GM12878 (cell line): ENCODE measurements at regions not wholly inside any gene's neighbourhood (a gene's known extent, or its start where the extent isn't known, plus 50 kb on each side); places are given as distances from the start of the nearest gene placed in this dataset.

ENCODE experiments used
- ATAC-seq: fragments of 200-7000 bp; cut with Tn5 transposase; 3 replicates; pipeline ENCODE4 v1.9.1; 2020; ENCODE audit warnings: mild to moderate bottlenecking, moderate library complexity
- BruUV-seq: library from RNA; stranded (reverse); fragments of 400-500 nt; replicated peaks from 2 replicates; lab custom pipeline; 2021; lab: Mats Ljungman, UMichigan
- CTCF ChIA-PET: fragments of 300-600 bp; sonication (Branson Sonifier 250); formaldehyde crosslinking; extraction: SDS; loops from one replicate; lab custom pipeline; 2021; ENCODE audit warnings: inconsistent platforms; lab: Yijun Ruan, JAX
- POLR2A ChIA-PET: fragments of 350-600 bp; formaldehyde crosslinking; extraction: SDS; loops from one replicate; lab custom pipeline; 2021; ENCODE audit warnings: inconsistent platforms; lab: Charles Lee
- RAD21 ChIA-PET: fragments of 300-600 bp; sonication (Branson Sonifier 250); formaldehyde crosslinking; loops from one replicate; lab custom pipeline; 2023; ENCODE audit warnings: antibody characterized with exemption; ENCODE audit not compliant: unreplicated experiment; lab: Charles Lee
- SMC1A ChIA-PET: fragments of 300-600 bp; sonication (Branson Sonifier 250); formaldehyde crosslinking; loops from one replicate; lab custom pipeline; 2023; ENCODE audit not compliant: unreplicated experiment, uncharacterized antibody; lab: Charles Lee
- DNase-seq: peaks from one replicate; pipeline ENCODE4 v3.0.0-alpha.2; 2011; ENCODE audit warnings: low read depth, low spot score
- FAIRE-seq: peaks from 3 replicates; lab custom pipeline; 2011; peaks lifted over from hg19 to GRCh38; lab: Jason Lieb, UNC
- H2AFZ ChIP-seq: 2 replicates; pipeline ENCODE4 v1.6.0; 2011; ENCODE audit warnings: low read depth, low read length, control low read depth; ENCODE audit not compliant: control insufficient read depth
- H3K27ac ChIP-seq: 2 replicates; pipeline ENCODE4 v1.5.1; 2011; ENCODE audit warnings: control low read depth; ENCODE audit not compliant: control insufficient read depth, insufficient read depth
- H3K27me3 ChIP-seq, 2 experiments: replicated peaks in 1 of 2; 2 replicates each; pipeline versions ENCODE4 v1.6.0 to v1.6.1; 2011; ENCODE audit warnings: low read length in 1 of 2; ENCODE audit not compliant: control insufficient read depth in 2 of 2, insufficient read depth in 2 of 2
- H3K36me3 ChIP-seq, 2 experiments: 2 replicates each; pipeline ENCODE4 v1.5.1; 2011; ENCODE audit warnings: low read length in 1 of 2; ENCODE audit not compliant: control insufficient read depth in 2 of 2, insufficient read depth in 2 of 2
- H3K4me1 ChIP-seq: 2 replicates; pipeline ENCODE4 v1.6.1; 2011; ENCODE audit warnings: mild to moderate bottlenecking, low read length, moderate library complexity, mixed read lengths; ENCODE audit not compliant: control insufficient read depth, insufficient read depth
- H3K4me2 ChIP-seq: 2 replicates; pipeline ENCODE4 v1.6.0; 2011; ENCODE audit warnings: control low read depth; ENCODE audit not compliant: control insufficient read depth, insufficient read depth
- H3K4me3 ChIP-seq: fragments of 200-600 bp; sonication (generic); 2 replicates; pipeline ENCODE4 v1.5.1; 2016
- H3K79me2 ChIP-seq: 2 replicates; pipeline ENCODE4 v1.6.0; 2011; ENCODE audit warnings: low read length; ENCODE audit not compliant: control insufficient read depth, insufficient read depth
- H3K9ac ChIP-seq: 2 replicates; pipeline ENCODE4 v1.8.0; 2011; ENCODE audit warnings: low read length, control low read depth, mixed read lengths; ENCODE audit not compliant: control insufficient read depth, insufficient read depth
- H3K9me3 ChIP-seq: replicated peaks from 3 replicates; pipeline ENCODE4 v1.5.1; 2011; ENCODE audit warnings: mild to moderate bottlenecking, low read length; ENCODE audit not compliant: control insufficient read depth, insufficient read depth
- H4K20me1 ChIP-seq: 2 replicates; pipeline ENCODE4 v1.6.0; 2011; ENCODE audit not compliant: control insufficient read depth, insufficient read depth
- CHD1 ChIP-seq: IDR thresholded peaks from 2 replicates; pipeline ENCODE4 v1.6.1; 2012; ENCODE audit warnings: low read depth, low read length, improper control_type of control experiment
- MEF2B ChIP-seq: fragments of 450-650 bp; IDR thresholded peaks from 2 replicates; pipeline ENCODE4 v1.6.1; 2018; ENCODE audit warnings: mild to moderate bottlenecking, moderate library complexity; ENCODE audit not compliant: partially characterized antibody, poor library complexity, severe bottlenecking
- PML ChIP-seq: IDR thresholded peaks from 2 replicates; pipeline ENCODE4 v1.6.1; 2012; ENCODE audit warnings: low read length, inconsistent platforms
- WGBS: methylation state at CpG from one replicate; pipeline ENCODE4 v1.1.6; 2016; ENCODE audit warnings: low lambda C conversion rate; ENCODE audit not compliant: insufficient replicate concordance, insufficient coverage; ENCODE audit errors: missing lambda C conversion rate; 5-methylcytosine and 5-hydroxymethylcytosine counted together
- in situ Hi-C: fragments of 300-500 bp; cut with MboI; formaldehyde crosslinking; loops from 9 replicates; pipeline ENCODE4 v1.14.3; 2018; ENCODE audit warnings: mixed read lengths
- intact Hi-C: fragments of 100-400 bp; cut with micrococcal nuclease; formaldehyde crosslinking; loops from one replicate; pipeline ENCODE4 v1.14.2; 2022; ENCODE audit not compliant: unreplicated experiment

- H3K9me3 ChIP-seq: no peaks in the 10 kb centered on the region; the same call in 2 of the 3 replicates
- ChIA-PET POLR2A (no interaction called here), SMC1A (no interaction called here), RAD21 (no interaction called here), CTCF (no interaction called here)
- no peaks in the 10 kb centered on the region for H3K27me3 ChIP-seq
- 44% methylated on average over 14 of the region's 14 CpGs for WGBS
- H3K9ac ChIP-seq: no peak overlapping the region
- DNase-seq (no peak), FAIRE-seq (no peak), ATAC-seq (no peak)
- H3K4me3 ChIP-seq: no peak overlapping the region
- no TSS peak for BruUV-seq
- H2AFZ ChIP-seq: no peak overlapping the region
- H3K4me1 ChIP-seq: no peaks in the 10 kb centered on the region
- no peak overlapping the region for H3K4me2 ChIP-seq
- TF ChIP-seq MEF2B: no peak
- H3K79me2 ChIP-seq: no peaks in the 10 kb centered on the region
- intact Hi-C loops (no loop called here), in situ Hi-C loops (no loop called here)
- H4K20me1 ChIP-seq: no peaks in the 10 kb centered on the region
- no peaks in the 10 kb centered on the region for H3K36me3 ChIP-seq
- H3K27ac ChIP-seq: no peak overlapping the region
Observed at GRCh38 chr22:48343461-48343860, 1484.2 kb downstream of the BRD1 start.

- SMC1A ChIA-PET: no interaction called here
- RAD21 ChIA-PET: no interaction called here
- WGBS: 30% methylated on average over 4 of the region's 4 CpGs
- no peak overlapping the region for H3K27ac ChIP-seq
- BruUV-seq: no TSS peak
- CTCF ChIA-PET: no interaction called here
- POLR2A ChIA-PET: no interaction called here
- ATAC-seq (no peak), FAIRE-seq (no peak), DNase-seq (no peak)
- H3K27me3 ChIP-seq: no peaks in the 10 kb centered on the region
- intact Hi-C loops (no loop called here), in situ Hi-C loops (no loop called here)
- peaks cover under 1% of the 10 kb centered on the region; the same call in 1 of the 3 replicates for H3K9me3 ChIP-seq
- no peak overlapping the region for H3K4me2 ChIP-seq
- H3K4me3 ChIP-seq: no peak overlapping the region
- TF ChIP-seq PML: no peak
- no peak for TF ChIP-seq CHD1
- H2AFZ ChIP-seq: no peak overlapping the region
- no peaks in the 10 kb centered on the region for H3K79me2 ChIP-seq
- no peak overlapping the region for H3K9ac ChIP-seq
- H3K4me1 ChIP-seq: no peaks in the 10 kb centered on the region
- H3K36me3 ChIP-seq: no peaks in the 10 kb centered on the region
- no peaks in the 10 kb centered on the region for H4K20me1 ChIP-seq
Observed at GRCh38 chr22:48342732-48343131, 1484.9 kb downstream of the BRD1 start.
